Loucy (cell line): ENCODE measurements at regions not wholly inside any gene's neighbourhood (a gene's known extent, or its start where the extent isn't known, plus 50 kb on each side); places are given as distances from the start of the nearest gene placed in this dataset.

ENCODE experiments used
- EZH2phosphoT487 ChIP-seq: fragments of 200-600 bp; IDR thresholded peaks from 2 replicates; pipeline ENCODE4 v1.6.1; 2018; ENCODE audit warnings: antibody characterized with exemption, mild to moderate bottlenecking, moderate library complexity, borderline replicate concordance
- TF ChIP-seq, protein P1 (sequence below): fragments of 200-600 bp; sonication (generic); conservative IDR thresholded peaks from 2 replicates; pipeline ENCODE4 v1.5.1; 2014; ENCODE audit warnings: mild to moderate bottlenecking, antibody characterized with exemption, low read length

GRCh38 chr10:105953056-105953455, 1211.5 kb downstream of the SORCS1 start:
- TF ChIP-seq, protein P1, sequence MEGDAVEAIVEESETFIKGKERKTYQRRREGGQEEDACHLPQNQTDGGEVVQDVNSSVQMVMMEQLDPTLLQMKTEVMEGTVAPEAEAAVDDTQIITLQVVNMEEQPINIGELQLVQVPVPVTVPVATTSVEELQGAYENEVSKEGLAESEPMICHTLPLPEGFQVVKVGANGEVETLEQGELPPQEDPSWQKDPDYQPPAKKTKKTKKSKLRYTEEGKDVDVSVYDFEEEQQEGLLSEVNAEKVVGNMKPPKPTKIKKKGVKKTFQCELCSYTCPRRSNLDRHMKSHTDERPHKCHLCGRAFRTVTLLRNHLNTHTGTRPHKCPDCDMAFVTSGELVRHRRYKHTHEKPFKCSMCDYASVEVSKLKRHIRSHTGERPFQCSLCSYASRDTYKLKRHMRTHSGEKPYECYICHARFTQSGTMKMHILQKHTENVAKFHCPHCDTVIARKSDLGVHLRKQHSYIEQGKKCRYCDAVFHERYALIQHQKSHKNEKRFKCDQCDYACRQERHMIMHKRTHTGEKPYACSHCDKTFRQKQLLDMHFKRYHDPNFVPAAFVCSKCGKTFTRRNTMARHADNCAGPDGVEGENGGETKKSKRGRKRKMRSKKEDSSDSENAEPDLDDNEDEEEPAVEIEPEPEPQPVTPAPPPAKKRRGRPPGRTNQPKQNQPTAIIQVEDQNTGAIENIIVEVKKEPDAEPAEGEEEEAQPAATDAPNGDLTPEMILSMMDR: no peak
- no peak for TF ChIP-seq EZH2phosphoT487
